PFSK-1 (cell line): ENCODE measurements at regions not wholly inside any gene's neighbourhood (a gene's known extent, or its start where the extent isn't known, plus 50 kb on each side); places are given as distances from the start of the nearest gene placed in this dataset.

Experiments used
- FOXP2 ChIP-seq: optimal IDR thresholded peaks from 2 replicates; pipeline ENCODE3; 2011; ENCODE audit warnings: borderline replicate concordance, control low read depth, inconsistent platforms; ENCODE audit not compliant: insufficient read depth; ENCODE audit errors: extremely low read length, extremely low read depth
- POLR2AphosphoS5 ChIP-seq: IDR thresholded peaks from 2 replicates; pipeline ENCODE4 v1.6.1; 2012; ENCODE audit warnings: low read depth, mild to moderate bottlenecking, control low read depth, low read length, moderate library complexity
- SIN3A ChIP-seq: IDR thresholded peaks from 2 replicates; pipeline ENCODE4 v1.6.1; 2012; ENCODE audit warnings: mild to moderate bottlenecking, low read length, moderate library complexity, borderline replicate concordance; ENCODE audit not compliant: insufficient read depth
- TAF1 ChIP-seq: IDR thresholded peaks from 2 replicates; pipeline ENCODE4 v1.6.1; 2012; ENCODE audit warnings: low read length, control low read depth, borderline replicate concordance; ENCODE audit not compliant: insufficient read depth
- TF ChIP-seq, protein P1 (sequence below), 2 experiments: IDR thresholded peaks; 2 replicates each; pipeline versions ENCODE4 v1.6.1 to v1.8.0; 2011 to 2012; ENCODE audit warnings: low read depth in 2 of 2, low read length in 2 of 2, control low read depth in 1 of 2, inconsistent platforms in 1 of 2, mild to moderate bottlenecking in 1 of 2, moderate library complexity in 1 of 2; ENCODE audit not compliant: insufficient read depth in 1 of 2

DNA sequence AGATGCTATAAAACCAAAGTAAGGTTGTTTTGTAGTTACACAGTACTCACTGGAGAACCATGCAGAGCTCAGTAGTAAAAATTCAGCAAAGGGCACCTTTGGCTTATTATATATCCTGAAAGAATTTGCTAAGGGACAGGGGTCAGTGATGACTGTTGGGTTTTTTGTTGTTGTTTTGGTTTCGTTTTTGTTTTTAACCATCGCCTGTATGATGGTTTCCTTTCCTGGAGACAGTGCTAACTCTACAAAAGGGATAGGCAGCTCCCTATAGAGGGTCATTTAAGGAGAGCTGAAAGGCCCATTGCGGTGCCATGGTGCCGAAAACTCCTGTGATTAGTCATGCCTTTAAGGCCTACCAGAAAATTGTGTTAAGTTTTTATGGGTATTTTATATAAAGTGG is 118.2 kb upstream of the GOLIM4 start:
- TF ChIP-seq, protein P1, sequence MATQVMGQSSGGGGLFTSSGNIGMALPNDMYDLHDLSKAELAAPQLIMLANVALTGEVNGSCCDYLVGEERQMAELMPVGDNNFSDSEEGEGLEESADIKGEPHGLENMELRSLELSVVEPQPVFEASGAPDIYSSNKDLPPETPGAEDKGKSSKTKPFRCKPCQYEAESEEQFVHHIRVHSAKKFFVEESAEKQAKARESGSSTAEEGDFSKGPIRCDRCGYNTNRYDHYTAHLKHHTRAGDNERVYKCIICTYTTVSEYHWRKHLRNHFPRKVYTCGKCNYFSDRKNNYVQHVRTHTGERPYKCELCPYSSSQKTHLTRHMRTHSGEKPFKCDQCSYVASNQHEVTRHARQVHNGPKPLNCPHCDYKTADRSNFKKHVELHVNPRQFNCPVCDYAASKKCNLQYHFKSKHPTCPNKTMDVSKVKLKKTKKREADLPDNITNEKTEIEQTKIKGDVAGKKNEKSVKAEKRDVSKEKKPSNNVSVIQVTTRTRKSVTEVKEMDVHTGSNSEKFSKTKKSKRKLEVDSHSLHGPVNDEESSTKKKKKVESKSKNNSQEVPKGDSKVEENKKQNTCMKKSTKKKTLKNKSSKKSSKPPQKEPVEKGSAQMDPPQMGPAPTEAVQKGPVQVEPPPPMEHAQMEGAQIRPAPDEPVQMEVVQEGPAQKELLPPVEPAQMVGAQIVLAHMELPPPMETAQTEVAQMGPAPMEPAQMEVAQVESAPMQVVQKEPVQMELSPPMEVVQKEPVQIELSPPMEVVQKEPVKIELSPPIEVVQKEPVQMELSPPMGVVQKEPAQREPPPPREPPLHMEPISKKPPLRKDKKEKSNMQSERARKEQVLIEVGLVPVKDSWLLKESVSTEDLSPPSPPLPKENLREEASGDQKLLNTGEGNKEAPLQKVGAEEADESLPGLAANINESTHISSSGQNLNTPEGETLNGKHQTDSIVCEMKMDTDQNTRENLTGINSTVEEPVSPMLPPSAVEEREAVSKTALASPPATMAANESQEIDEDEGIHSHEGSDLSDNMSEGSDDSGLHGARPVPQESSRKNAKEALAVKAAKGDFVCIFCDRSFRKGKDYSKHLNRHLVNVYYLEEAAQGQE (IDR thresholded peaks at IDR 0.05; ENCODE audit: insufficient read depth in 1 of 2, low read depth in 2 of 2, low read length in 2 of 2): no peak
- TF ChIP-seq TAF1: no peak
- TF ChIP-seq SIN3A: no peak
- no peak for TF ChIP-seq FOXP2
- no peak for TF ChIP-seq POLR2AphosphoS5

- TF ChIP-seq POLR2AphosphoS5 (no peak), TAF1 (no peak), SIN3A (no peak), FOXP2 (no peak)
- TF ChIP-seq, protein P1 (IDR thresholded peaks at IDR 0.05; ENCODE audit: insufficient read depth in 1 of 2, low read depth in 2 of 2, low read length in 2 of 2): no peak
These were observed 117.1 kb upstream of the GOLIM4 start for GRCh38 chr3:168212664-168213285.

DNA sequence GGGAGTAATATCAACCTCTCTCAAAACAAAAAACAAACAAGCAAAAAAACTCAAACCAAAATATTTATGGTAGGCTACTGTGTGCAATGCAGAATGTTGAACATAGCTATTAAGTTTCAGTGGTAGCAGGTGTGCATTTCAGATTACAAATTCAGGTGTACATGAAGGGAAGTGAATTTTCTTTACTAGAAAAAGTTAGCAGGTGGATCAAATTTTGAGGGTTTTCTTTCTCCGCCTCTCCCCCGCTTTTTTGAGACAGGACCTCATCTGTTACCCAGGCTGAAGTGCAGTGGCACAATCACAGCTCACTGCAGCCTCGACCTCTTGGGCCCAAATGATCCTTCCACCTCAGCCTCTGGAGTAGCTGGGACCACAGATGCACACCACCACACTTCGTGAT is 109.7 kb upstream of the GOLIM4 start:
- TF ChIP-seq FOXP2 (no peak), TAF1 (no peak), POLR2AphosphoS5 (no peak), SIN3A (no peak)
- TF ChIP-seq, protein P1 (IDR thresholded peaks at IDR 0.05; ENCODE audit: insufficient read depth in 1 of 2, low read depth in 2 of 2, low read length in 2 of 2): no peak

DNA sequence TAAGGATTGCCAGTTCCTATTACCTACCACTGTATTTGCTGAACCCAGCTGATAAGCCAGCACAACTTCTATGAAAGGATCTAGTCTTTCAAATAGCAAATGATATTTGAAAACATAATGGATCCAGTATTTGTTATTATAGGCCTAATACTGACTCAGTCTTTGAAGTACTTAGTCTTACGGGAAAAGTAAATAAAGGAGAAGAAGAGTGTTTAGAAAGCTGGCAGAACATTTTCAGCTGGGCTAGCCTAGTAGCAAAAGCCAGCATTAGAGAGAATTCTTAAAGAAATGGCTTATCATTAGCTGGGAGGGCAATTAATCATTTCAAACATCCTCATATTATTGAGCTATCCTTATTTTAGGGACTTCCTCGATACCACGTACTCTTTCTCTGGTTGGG is 101.4 kb upstream of the GOLIM4 start:
- TF ChIP-seq, protein P1 (IDR thresholded peaks at IDR 0.05; ENCODE audit: insufficient read depth in 1 of 2, low read depth in 2 of 2, low read length in 2 of 2): no peak
- no peak for TF ChIP-seq FOXP2
- TF ChIP-seq SIN3A: no peak
- no peak for TF ChIP-seq TAF1
- no peak for TF ChIP-seq POLR2AphosphoS5
